ENCODE measurements at regions not wholly inside any gene's neighbourhood (a gene's known extent, or its start where the extent isn't known, plus 50 kb on each side); places are given as distances from the start of the nearest gene placed in this dataset.

DNA sequence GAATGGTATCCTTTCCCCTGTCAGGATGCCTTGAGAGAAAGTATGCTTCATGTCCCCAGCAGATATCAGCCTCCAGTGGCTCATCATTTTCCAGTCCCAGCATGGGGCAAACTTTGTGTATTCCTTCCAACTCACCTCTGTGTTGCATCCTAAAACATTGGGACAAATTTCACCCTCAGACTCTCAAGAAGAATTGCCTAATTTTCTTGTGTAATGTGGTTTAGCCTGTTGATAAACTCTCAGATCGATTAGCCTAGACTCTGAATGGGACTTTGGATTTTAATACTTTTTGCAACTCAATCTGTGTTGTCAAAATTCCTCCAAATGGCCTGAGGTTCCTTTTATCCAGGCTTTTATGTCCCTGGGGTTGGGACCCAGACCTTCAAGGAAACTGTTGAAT is 805.3 kb downstream of the C4orf33 start:
- no peak overlapping the region for H3K27ac ChIP-seq
- WGBS, 2 donors = 0 to 15% methylated on average over 1 of the region's 1 CpG
- H3K27me3 ChIP-seq = no peaks in the 10 kb centered on the region
- TF ChIP-seq, protein P1, sequence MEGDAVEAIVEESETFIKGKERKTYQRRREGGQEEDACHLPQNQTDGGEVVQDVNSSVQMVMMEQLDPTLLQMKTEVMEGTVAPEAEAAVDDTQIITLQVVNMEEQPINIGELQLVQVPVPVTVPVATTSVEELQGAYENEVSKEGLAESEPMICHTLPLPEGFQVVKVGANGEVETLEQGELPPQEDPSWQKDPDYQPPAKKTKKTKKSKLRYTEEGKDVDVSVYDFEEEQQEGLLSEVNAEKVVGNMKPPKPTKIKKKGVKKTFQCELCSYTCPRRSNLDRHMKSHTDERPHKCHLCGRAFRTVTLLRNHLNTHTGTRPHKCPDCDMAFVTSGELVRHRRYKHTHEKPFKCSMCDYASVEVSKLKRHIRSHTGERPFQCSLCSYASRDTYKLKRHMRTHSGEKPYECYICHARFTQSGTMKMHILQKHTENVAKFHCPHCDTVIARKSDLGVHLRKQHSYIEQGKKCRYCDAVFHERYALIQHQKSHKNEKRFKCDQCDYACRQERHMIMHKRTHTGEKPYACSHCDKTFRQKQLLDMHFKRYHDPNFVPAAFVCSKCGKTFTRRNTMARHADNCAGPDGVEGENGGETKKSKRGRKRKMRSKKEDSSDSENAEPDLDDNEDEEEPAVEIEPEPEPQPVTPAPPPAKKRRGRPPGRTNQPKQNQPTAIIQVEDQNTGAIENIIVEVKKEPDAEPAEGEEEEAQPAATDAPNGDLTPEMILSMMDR (IDR thresholded peaks at IDR 0.05) = no peak
- intact Hi-C loops (cut with DNase I) = no loop called here
- H3K9me3 ChIP-seq = no peaks in the 10 kb centered on the region
- H3K4me1 ChIP-seq = no peaks in the 10 kb centered on the region
- no peak for FAIRE-seq
- no peak for DNase-seq
- no peaks in the 10 kb centered on the region for H3K36me3 ChIP-seq
- ATAC-seq = no peak
- H3K4me3 ChIP-seq = no peak overlapping the region

DNA sequence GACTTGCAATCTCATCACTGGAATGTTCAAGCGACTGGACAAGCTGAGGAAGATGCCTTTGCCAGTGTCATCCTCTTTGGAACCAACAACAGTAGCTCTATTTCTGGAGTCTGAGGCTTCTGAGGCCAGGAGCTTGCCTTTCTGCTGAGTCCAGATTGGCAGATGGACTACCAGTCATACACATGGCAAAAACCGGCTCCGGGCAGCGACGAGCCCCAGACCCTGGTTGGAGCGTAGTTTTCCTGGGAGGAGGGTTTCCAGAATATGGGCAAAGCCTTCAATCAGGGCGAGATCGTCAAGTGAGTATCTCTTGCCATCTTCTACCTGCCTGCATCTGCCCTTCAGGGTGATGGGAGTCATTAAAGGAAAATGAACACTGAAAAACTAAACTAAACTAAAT is 807.9 kb downstream of the C4orf33 start:
- 89 to 94% methylated on average over 8 of the region's 8 CpGs for WGBS, 2 donors
- no peak for ATAC-seq
- TF ChIP-seq, protein P1 (IDR thresholded peaks at IDR 0.05) = no peak
- Histone ChIP-seq H3K36me3 (no peaks in the 10 kb centered on the region), H3K27ac (no peak overlapping the region), H3K27me3 (no peaks in the 10 kb centered on the region), H3K9me3 (no peaks in the 10 kb centered on the region), H3K4me1 (no peaks in the 10 kb centered on the region), H3K4me3 (no peak overlapping the region)
- FAIRE-seq = no peak
- DNase-seq = no peak
- intact Hi-C loops (cut with DNase I) = no loop called here

DNA sequence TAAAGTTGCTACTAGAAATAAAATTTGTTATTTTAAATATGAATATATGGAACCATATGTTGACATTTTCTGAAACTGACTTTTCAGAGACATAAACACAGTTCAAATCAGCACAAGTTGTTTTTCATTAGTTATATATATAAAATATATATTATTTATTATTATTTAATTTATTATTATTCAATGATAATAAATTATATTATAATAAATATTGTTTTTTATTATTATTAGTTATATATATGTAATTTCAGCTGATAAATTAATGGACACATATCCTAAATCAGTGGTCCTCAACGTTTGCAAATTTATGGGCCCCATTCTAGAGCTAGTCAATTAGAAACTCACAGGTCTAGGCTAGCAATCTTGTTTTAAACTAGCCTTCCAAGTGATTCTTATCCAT is 809.3 kb downstream of the C4orf33 start:
- intact Hi-C loops (cut with DNase I) = no loop called here
- no peaks in the 10 kb centered on the region for H3K27me3 ChIP-seq
- no peaks in the 10 kb centered on the region for H3K4me1 ChIP-seq
- H3K36me3 ChIP-seq = no peaks in the 10 kb centered on the region
- no peak overlapping the region for H3K27ac ChIP-seq
- DNase-seq (no peak), FAIRE-seq (peak; percentile 26), ATAC-seq (no peak)
- 34 to 38% methylated on average over 1 of the region's 1 CpG for WGBS, 2 donors
- H3K9me3 ChIP-seq = no peaks in the 10 kb centered on the region
- H3K4me3 ChIP-seq = no peak overlapping the region
- TF ChIP-seq, protein P1 (IDR thresholded peaks at IDR 0.05) = no peak

DNA sequence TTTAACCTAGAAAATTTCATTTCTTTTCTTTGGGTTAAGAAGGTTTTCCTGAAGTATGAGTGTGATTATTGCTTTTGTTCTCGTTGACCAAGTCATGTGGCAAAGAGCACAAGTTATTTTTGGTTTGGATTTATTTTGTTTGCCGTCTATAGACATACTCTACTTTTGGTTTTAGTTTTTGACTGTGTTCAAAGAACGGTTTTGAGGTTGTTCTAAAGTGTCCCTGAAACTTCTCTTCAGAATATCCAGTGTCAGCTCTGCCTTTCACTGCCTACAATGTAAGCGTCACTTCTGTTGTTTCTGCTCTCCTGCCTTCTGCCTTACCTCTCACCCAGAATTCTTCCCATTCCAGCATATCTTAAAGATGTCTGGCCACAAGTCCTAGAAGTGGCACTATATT is 812.2 kb downstream of the C4orf33 start:
- 40 to 66% methylated on average over 4 of the region's 4 CpGs for WGBS, 2 donors
- ATAC-seq = no peak
- no peak for DNase-seq
- Histone ChIP-seq H3K36me3 (no peaks in the 10 kb centered on the region), H3K4me1 (no peaks in the 10 kb centered on the region), H3K27me3 (no peaks in the 10 kb centered on the region), H3K9me3 (no peaks in the 10 kb centered on the region), H3K4me3 (no peak overlapping the region), H3K27ac (no peak overlapping the region)
- FAIRE-seq = no peak
- intact Hi-C loops (cut with DNase I) = no loop called here
- TF ChIP-seq, protein P1 (IDR thresholded peaks at IDR 0.05) = no peak

GRCh38 chr4:129916991-129917390 is 821.0 kb downstream of the C4orf33 start:
- no peaks in the 10 kb centered on the region for H3K27me3 ChIP-seq
- H3K4me3 ChIP-seq = no peak overlapping the region
- no peak for ATAC-seq
- no peaks in the 10 kb centered on the region for H3K36me3 ChIP-seq
- no peak overlapping the region for H3K27ac ChIP-seq
- intact Hi-C loops (cut with DNase I) = no loop called here
- DNase-seq = no peak
- FAIRE-seq = no peak
- H3K4me1 ChIP-seq = no peaks in the 10 kb centered on the region
- TF ChIP-seq, protein P1 (IDR thresholded peaks at IDR 0.05) = no peak
- H3K9me3 ChIP-seq = no peaks in the 10 kb centered on the region

All from pancreas (tissue), 10 donors.